HuH-7 (cell line): ENCODE measurements at regions not wholly inside any gene's neighbourhood (a gene's known extent, or its start where the extent isn't known, plus 50 kb on each side); places are given as distances from the start of the nearest gene placed in this dataset.
"Not testable (repeated sequence)": the region's sequence is repeated elsewhere in the genome, so short reads cannot be mapped to it uniquely, and the experiment has no call there.

Source experiments
- DNase-seq: peaks from one replicate; pipeline ENCODE4 v3.0.0; 2011; ENCODE audit warnings: low spot score

DNA sequence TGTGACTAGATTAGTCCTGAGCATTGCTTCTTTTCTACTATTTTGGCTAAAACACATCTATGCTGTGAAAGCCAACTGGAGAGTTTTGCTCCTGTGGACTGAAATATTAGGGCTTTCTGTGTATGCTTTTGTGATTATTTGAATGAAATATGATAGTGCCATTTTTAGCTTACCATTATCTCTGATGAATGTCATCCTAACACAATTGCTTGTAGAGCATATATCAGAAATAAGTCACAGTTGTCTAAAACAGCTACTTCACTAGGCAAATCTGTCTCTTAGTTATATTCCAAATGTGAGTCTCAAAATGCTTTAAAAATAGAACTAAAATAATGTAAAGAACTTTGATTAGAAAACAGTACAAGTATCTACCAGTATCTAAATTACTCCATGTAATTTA lies 401.4 kb upstream of the PTCHD4 start:
- DNase-seq, result no peak

DNA sequence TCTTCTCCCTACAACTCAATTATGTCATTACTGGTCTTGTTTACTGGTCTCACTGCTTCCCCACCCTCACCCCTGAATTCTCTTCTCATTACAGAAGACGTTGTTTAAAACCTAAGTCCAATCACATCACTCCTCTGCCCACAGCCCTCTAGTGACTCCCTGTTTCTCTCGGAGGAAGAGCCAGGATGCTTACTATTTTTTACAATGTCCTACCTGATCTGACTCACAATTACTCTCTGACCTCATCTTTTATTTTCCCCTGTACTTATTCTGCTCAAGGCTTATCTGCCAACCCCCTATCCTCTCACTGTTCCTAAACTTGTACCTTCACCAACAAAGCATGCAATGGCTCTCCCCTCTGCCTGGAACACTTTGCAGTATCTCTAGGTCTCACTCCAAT lies 400.4 kb upstream of the PTCHD4 start:
- DNase-seq, result no peak

DNA sequence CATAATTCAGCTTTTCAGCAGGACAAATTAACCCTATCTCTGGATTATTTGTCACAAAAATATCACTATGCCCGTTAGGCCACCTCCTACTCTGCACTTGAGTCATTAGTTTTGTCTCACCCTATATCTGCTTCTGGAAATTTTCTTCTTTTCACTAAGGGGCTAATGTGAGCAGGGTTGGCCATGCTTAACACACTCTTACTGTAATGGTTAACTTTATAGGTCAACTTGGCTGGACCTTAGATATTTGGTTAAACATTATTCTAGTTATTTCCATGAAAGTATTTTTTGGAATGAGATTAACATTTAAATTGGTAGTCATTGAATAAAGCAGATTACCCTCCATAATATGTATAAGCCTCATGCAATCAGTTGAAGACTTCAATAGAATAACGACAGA lies 394.6 kb upstream of the PTCHD4 start:
- DNase-seq, result no peak

DNA sequence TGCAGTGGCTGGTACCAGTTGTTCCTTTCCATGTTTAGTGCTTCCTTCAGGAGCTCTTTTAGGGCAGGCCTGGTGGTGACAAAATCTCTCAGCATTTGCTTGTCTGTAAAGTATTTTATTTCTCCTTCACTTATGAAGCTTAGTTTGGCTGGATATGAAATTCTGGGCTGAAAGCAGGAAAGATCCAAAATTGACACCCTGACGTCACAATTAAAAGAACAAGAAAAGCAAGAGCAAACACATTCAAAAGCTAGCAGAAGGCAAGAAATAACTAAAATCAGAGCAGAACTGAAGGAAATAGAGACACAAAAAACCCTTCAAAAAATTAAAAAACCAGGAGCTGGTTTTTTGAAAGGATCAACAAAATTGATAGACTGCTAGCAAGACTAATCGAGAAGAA lies 382.4 kb upstream of the PTCHD4 start:
- DNase-seq, result not testable (repeated sequence)

DNA sequence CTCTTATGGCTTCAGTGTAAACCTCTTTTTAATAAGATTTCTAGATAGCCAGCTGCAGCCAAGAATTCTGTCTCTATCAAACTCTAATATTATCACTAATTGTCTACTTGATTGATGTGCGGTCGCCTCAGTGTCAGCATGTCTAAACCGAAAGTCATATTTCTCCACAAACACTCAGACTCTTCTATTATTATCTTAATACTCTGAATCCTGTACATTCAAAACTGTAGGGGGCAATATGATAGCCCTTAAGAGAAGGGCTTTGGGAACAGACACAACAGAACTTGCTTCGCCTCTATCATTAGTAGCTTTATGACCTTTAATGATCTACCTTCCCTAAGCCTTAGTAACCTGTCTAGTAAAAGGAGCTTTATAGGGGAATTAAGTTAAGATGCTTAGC lies 379.7 kb upstream of the PTCHD4 start:
- DNase-seq, result no peak

DNA sequence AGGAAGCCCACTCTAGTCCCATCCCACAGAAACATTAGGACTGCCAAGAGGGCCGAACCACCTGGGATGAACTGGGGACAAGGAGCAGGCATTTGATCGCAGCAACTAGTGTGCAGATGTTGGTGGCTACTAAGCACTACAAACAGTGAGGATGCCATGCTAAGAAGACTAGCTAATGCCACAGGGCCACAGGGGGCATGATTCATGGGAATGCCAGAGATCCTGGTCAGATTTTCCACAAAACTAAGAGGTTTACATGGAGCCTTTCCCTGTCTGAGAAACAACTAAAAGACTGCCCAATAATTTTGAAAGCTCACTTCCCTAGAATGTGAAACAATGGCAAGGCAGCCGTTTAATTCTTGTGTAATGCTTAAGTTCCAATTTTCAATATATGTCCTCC lies 375.9 kb upstream of the PTCHD4 start:
- no peak for DNase-seq

DNA sequence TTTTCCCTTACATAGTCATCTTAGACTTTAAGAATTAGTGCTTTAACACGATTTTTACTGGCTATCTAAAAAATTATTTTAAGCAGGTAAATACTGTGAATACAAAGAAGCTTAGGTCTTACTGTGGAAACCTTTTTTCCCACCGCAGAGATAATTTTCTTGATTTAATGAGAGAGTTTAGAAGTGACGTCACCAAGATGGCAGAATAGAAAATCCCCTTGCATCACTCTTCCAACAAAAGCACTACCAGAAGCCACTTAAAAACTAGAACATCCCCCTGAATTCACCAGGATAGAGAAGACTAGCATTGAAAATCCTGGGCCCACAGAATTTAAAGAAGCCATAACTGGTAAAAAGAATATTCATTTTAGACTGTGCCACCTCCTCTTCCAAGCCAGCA lies 375.4 kb upstream of the PTCHD4 start:
- DNase-seq, result no peak

DNA sequence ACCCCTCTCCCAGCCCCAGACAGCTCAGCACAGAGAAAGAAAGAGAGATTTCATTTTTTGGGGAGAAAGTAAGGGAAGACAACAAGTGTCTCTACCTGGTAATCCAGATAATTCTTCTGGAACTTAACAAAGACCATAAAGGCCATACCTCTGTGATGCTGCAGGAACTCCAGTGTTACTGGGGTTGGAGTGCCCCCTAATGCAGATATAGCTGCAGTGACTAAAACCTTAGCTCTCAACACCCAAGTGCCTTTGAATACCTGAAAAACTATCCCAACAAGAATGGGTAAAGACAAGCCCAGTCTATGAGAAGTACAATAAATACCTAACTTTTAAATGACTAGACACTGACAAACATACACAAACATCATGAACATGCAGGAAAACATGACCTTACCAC lies 365.3 kb upstream of the PTCHD4 start:
- no peak for DNase-seq

DNA sequence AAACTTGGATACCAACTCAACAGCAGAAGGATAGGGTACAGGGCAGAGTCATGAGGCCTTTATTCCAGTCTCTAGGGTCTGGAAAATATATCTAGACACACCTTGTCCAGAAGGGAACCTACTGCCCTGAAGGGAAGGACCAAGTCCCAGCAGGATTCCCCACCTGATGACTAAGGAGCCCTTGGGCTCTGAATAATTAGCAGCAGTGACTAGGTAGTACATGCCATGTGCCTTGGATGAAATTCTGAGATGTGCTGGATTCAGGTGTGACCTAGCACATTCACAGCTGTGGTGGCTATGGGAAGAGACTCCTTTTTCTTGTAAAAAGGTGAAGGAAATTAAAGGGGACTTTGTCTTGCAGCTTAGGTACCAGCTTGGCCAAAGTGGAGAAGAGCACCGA lies 364.3 kb upstream of the PTCHD4 start:
- DNase-seq, result no peak

DNA sequence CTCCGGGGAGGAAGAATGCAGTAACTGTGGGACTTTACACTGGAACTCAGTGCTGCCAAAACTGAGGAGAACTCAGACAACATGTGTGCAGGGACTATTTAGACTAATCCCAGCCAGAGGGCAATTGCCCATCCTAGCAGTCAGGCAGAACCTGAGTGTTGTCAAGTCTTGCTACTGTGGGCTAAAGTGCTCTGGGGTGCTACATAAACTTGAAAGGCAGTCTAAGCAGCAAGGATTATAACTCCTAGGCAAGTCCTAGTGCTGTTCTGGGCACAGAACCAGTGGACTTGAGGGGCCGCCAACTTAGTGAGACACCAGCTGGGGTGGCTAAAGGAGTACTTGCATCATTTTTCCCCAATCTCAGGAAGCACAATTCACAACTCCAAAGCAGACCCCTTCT lies 363.8 kb upstream of the PTCHD4 start:
- DNase-seq, result no peak

DNA sequence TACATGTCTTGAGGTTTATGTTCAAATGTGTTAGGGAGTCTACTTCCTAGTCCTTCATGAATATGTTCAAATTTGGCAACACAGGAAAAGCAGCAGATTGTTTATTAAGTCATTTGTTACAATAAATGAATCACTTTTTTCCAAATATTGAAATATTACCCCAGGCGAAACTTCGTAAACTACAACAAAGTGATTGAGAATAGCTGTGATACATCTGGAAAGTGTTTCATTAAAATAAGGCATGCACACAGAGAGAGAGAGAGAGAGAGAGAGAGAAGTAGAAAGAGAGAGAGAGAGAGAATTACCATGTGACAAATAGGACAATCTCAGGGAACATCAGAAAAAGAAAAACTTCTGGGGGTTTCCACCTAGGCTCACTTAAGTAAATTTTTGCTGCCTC lies 363.1 kb upstream of the PTCHD4 start:
- no peak for DNase-seq

DNA sequence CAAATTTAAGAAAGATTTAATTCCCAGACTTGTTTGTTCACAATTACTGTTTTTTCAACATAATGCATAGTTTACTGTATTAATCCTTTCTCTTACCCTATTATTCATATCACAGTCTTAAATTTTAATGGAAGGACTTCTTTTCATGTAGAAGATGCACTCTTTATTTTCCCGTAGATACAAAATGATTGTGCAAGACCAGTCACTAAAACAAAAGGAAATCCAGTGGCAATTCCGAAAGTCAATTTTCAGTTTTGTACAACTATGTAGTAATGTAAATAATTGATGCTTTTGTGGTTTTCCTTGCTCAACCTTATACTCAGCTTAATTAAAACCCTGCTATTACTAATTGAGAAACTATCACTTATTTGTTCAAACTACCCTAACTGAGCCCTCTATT lies 361.5 kb upstream of the PTCHD4 start:
- DNase-seq, result no peak

DNA sequence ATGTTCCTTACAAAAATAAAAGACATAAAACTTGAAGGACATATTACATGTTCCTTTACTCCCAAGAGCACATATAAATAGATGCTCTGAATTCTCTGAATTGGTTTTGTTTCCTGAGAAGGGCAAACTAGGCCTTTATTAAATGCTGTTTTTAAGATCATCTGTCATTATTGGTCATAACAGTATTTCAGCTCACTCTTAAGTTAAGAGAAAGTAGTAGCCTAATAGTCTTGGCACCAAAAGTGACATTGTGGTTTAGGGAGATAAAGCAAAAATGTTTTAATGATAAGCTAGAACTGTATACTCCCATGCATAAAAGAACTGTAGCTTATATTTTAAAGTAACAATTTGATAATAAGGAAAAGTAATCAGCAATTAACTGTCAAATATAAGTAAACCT lies 361.1 kb upstream of the PTCHD4 start:
- DNase-seq, result no peak

DNA sequence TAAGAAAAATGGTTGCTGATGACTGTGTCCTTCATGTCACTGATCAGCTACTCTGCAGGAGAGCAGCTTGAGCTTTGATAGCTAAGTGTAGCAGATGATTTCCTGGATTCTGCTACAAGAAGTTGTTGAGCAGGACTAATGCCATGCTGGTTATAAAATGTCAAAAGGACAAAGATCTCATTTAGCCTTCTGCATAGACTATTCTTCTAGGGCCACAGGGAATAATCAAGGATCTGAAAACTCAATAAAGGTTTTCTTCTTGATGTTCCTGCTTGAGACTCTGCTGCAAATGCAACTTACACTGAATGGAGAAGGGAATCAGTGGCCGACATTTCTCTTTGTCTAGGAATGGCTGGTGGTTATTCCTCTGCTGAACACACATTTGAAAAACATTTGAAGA lies 360.3 kb upstream of the PTCHD4 start:
- DNase-seq, result no peak

DNA sequence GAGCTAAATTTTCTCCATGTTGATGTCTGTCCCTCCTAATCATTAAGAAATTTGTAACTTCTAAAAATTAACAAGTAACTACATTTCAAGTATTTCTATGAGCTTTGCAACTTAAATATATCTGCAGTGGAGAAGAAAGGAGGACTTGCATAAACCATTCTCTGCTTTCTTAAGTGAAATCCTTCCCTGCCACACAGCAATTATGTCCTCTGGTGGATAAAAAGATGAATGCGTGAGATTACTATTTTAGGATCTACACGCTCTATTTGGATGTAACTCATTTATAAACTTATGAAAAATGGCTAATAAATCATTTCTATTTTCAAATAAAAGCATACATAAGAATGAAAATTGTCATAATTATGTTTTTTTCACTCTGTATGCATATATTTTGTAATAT lies 338.0 kb upstream of the PTCHD4 start:
- no peak for DNase-seq

DNA sequence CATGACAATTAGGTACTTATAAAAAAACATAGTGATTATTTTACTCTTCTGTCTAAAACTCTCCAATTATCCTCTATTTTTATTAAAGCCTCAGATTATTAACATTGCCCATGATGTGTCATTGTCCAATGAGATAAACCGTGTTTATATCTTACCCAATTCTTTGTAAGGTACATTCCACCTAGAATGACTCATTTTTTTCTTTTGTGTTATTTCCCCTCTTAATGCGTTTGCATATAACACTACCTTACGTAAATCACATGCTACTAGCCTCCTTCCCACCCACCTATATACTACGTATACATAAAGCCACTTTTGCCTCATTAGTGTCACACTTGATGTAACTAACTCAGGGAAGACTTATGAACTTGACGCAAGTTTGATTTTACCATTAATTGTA lies 336.3 kb upstream of the PTCHD4 start:
- DNase-seq, result no peak

DNA sequence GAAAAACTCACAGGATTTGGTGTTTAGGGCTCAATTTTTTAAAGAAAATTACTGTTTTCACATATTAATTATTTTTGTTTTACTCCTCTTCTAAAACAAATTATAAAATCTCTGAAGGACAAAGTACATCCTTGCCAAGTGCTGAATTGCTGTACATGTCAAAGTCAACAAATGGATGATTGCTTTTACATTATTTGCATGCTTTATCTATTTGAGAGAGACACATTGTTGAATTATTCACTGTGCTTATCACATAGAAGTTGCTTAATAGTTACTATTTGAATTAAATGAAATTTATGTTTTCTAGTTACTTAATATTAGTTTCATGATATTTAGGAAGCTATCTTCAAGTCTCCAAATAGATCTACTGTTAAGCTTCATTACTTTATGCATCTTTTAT lies 318.6 kb upstream of the PTCHD4 start:
- no peak for DNase-seq

DNA sequence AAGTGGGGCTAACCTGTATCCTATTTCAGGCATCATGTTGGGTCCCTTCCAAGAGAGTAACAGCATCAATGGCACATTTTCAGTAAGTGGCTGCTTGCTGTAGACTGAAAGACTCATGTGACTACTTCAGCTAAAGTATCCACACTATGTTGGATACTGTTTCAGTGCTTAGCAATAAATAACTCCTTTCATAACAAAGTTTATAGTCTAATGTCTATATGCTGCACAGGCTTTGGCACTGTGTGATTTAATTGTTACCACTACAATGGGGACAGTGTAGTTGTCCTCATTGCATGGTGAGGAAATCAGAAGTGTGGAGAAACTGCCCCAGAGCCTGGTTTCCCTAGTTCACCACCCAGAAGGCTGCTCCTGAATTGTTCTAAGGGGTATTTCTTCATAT lies 318.0 kb upstream of the PTCHD4 start:
- DNase-seq, result no peak

DNA sequence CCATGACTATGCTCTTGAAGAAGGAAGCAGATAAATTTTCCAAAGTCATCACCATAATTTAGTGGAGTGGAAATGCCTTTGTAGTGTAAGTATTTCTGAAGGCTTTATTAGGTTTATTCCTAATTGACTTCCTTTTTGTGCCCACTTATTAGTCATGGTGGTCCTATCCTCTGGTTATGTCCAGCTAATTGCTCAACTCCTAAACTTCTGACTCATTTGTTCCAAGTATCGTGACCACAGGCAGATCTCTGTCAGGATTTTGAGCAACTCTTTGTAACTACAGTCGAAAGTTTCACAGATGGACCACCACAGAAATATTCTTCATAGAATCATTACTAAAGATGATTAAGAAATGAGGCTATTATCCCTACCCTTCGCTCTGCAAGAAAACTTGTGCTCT lies 315.6 kb upstream of the PTCHD4 start:
- no peak for DNase-seq

DNA sequence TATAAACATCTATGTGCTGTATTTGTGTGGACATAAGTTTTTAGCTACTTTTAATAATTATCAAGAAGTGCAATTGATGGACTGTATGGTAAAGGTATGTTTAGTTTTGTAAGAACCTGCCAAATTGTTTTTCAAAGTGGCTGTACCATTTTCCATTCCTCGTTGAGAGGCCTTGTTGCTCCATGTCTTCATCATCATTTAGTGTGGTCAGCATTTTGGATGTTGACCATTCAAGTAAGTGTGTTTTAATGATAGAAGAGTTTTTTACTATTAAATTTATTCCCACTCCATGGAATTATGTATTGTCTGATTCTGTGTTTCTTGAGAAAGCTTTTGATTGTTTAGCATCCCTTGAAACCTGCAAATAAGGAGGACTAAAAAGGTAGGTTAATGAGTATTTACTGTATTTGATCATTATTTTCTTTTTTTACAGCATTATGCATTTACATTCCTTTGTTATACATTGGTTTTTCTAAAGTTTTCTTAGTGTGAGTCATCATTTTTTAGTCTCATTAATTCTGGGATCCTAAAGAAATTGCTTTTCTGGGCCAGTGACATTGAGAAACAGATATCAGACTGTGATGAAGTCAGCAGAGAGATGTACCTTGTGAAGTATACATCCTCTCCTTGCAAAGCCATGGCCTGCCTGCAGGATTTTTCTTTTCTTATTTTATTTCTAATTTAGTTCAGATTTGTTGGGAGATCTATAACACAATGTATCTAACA lies 312.8 kb upstream of the PTCHD4 start:
- DNase-seq, result no peak

DNA sequence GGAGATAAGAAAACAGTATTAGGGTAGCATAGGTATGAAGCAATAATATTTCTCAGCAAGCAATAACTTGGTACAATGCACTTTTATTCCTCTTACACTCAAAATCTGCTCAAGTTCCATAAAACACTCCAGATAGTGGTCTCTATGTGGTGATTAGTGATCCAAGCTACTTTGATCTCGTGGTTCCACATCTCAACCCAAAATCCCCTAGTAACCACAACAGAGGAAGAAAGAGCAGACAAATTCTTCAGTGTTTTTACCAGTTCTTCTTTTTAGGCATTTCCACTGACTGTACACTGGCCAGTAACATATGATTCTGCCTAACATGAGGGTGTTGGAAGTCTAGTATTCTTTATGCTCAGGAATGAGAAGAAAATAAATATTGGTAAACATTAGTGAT lies 309.0 kb upstream of the PTCHD4 start:
- no peak for DNase-seq

DNA sequence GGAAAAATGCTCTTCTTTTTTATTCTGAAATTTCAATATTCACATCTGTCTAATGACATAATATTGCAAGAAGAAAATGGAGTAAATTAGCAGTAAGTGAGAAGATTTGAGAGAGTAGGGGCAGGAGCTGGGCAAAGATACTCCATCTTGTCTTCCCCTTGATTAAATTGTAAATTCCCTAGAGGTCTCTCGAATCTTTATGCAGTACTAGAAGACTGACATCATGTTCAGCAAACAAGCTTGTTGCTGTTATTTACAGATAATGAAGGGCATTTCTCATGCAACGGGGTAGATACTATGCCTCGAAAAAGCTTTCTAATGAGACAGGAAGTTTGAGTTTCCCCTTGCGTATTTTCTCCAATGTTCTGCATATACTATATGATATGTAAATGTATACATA lies 306.9 kb upstream of the PTCHD4 start:
- no peak for DNase-seq

DNA sequence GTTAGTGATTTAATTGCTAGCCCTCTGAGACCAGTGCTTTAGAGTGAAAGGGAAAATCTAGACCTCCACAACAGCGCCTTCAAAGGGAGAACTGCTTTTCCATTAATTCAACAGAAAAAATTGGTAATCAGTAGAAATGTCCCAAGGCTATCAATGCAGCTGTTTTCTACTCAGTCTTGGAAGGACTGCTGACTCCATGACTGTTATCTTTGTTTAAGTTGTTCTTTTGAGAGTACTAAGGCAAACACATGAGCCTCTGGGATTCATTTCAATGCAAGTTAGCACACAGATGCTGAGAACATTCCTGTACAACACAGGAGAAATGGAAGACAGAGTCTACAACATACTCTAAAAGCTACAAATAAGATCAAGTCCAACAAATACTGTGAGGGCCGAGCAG lies 301.7 kb upstream of the PTCHD4 start:
- DNase-seq, result no peak

DNA sequence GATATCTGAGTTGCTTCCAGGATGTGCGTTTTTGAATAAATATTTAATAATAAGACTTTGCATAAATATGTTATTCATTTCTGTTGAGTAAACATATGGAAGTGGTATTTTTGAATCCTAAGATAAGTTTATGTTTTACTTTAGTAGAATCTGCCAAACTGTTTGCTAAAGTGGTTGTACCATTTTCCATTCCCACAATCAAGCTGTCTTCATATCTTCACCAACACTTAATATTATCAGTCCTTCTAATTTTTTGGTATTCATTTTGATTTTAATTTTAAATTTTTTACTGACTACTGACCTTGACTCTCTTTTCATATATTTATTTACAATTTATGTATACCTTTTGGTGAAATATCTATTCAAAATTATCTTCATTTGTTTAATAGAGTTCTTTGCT lies 293.9 kb upstream of the PTCHD4 start:
- DNase-seq, result no peak

DNA sequence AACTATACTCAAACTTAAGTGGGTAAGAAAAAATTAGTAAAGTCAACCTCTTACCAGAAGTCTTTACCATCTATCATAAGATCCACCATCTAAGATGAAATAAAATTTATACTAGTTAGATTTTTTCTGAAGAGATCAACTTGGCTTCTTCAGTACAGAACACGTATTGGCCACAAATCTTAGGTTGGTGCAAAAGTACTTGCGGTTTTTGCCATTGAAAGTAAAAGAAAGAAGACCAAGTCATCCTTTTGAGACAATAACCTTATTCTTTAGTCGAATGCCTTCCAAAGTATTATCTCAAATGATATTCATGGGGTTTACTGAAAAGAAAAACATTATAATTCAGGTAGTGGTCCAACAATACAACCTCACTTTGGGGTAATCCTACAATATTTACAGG lies 292.6 kb upstream of the PTCHD4 start:
- DNase-seq, result no peak
